ENCODE measurements at regions not wholly inside any gene's neighbourhood (a gene's known extent, or its start where the extent isn't known, plus 50 kb on each side); places are given as distances from the start of the nearest gene placed in this dataset.

DNA sequence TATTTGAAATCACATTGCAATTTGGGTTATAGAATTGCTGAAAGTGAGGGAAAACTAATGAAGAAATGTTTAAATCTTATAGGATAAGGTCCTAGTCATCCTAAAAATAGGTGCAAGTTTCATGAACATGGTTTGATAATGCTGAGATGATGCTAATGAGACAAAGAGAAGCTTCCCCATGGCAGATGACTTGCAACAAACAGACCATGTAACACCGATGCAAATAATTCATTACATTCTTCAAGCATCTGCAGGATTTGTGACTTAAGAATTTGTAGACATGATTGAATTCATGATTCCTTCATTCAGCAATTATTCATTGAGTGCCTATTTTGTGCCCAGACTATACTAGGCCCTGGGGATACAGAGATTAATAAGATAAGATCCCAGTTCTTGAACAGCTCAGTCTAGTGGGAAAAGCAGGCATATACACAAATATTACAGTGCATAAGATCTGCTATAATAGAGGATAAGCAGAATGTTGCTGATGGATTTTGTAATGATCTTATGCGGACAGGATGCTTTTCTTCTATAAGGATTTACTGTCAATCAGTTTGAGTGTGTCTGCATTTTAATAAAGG is 367.9 kb upstream of the GBE1 start (continued):
- TF ChIP-seq, protein P1, sequence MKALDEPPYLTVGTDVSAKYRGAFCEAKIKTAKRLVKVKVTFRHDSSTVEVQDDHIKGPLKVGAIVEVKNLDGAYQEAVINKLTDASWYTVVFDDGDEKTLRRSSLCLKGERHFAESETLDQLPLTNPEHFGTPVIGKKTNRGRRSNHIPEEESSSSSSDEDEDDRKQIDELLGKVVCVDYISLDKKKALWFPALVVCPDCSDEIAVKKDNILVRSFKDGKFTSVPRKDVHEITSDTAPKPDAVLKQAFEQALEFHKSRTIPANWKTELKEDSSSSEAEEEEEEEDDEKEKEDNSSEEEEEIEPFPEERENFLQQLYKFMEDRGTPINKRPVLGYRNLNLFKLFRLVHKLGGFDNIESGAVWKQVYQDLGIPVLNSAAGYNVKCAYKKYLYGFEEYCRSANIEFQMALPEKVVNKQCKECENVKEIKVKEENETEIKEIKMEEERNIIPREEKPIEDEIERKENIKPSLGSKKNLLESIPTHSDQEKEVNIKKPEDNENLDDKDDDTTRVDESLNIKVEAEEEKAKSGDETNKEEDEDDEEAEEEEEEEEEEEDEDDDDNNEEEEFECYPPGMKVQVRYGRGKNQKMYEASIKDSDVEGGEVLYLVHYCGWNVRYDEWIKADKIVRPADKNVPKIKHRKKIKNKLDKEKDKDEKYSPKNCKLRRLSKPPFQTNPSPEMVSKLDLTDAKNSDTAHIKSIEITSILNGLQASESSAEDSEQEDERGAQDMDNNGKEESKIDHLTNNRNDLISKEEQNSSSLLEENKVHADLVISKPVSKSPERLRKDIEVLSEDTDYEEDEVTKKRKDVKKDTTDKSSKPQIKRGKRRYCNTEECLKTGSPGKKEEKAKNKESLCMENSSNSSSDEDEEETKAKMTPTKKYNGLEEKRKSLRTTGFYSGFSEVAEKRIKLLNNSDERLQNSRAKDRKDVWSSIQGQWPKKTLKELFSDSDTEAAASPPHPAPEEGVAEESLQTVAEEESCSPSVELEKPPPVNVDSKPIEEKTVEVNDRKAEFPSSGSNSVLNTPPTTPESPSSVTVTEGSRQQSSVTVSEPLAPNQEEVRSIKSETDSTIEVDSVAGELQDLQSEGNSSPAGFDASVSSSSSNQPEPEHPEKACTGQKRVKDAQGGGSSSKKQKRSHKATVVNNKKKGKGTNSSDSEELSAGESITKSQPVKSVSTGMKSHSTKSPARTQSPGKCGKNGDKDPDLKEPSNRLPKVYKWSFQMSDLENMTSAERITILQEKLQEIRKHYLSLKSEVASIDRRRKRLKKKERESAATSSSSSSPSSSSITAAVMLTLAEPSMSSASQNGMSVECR (CRISPR knock-in tag; IDR thresholded peaks at IDR 0.05): no peak

DNA sequence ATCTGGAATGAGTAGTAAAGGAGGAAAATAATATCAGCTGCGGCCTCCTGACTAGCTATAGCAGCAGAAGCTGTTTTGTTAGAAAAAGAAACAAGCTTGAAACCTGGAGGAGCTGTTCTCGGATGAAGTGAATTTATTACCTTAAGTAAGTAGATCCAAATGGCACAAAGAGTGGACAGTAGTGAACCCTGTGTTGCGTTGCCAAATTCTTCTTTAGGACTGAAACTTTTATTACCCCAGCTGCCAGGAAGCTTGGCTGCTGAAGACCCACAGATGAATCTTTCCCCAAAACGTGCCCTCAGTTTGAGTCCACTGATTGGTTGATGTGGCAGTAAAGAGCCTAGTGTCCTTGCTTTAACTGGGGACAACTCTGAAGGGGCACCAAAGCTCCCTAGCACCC is 366.8 kb upstream of the GBE1 start:
- no peak for FAIRE-seq
- Histone ChIP-seq H3K27ac (ENCODE audit: extremely low read depth, low read depth, low read length) (no peak overlapping the region), H3K27me3 (ENCODE audit: control insufficient read depth in 2 of 2, insufficient read depth in 2 of 2, low read length in 2 of 2) (no peaks in the 10 kb centered on the region), H3K4me3 (no peak overlapping the region), H3K9ac (ENCODE audit: insufficient read depth in 1 of 2, low read depth in 2 of 2, low read length in 2 of 2) (no peak overlapping the region), H3K4me2 (ENCODE audit: insufficient read depth, low read length) (no peak overlapping the region), H3K9me3 (replicated peaks; ENCODE audit: control insufficient read depth, insufficient read depth, low read depth, low read length) (no peaks in the 10 kb centered on the region), H3K36me3 (ENCODE audit: control insufficient read depth, insufficient read depth, low read length) (no peaks in the 10 kb centered on the region), H4K20me1 (replicated peaks; ENCODE audit: control insufficient read depth, insufficient read depth, low read length) (no peaks in the 10 kb centered on the region), H3K79me2 (ENCODE audit: control insufficient read depth, insufficient read depth, low read length) (no peaks in the 10 kb centered on the region), H2AFZ (ENCODE audit: low read depth, low read length) (no peak overlapping the region), H3K9me1 (ENCODE audit: control insufficient read depth, insufficient read depth, low read length) (no peaks in the 10 kb centered on the region), H3K4me1 (replicated peaks in 1 of 2; ENCODE audit: control insufficient read depth in 2 of 2, insufficient read depth in 2 of 2, low read length in 2 of 2) (no peaks in the 10 kb centered on the region)
- POLR2A ChIA-PET: interaction anchor here (0.6 kb wide), 1 partner anchor 591 kb away, joined by 3 read pairs; no protein-coding TSS in a partner anchor
- no peak for DNase-seq (ENCODE audit: extremely low read depth in 1 of 4, low spot score in 3 of 4)
- BruUV-seq (replicated peaks): no TSS peak
- 0% methylated on average over 4 of the region's 4 CpGs for WGBS (ENCODE audit: insufficient coverage, low coverage, missing lambda C conversion rate)
- in situ Hi-C loops (cut with MboI) (loop anchor here (25.0 kb wide), 1 partner anchor 641 kb away; no protein-coding TSS in a partner anchor), intact Hi-C loops (cut with micrococcal nuclease) (no loop called here)
- no peak for ATAC-seq
- CTCF ChIA-PET (ENCODE audit: low intra/inter-chr PET ratio): no interaction called here
- TF ChIP-seq FUS (optimal IDR thresholded peaks at IDR 0.05; ENCODE audit: low read depth, low read length) (no peak), ZNF175 (CRISPR knock-in tag; IDR thresholded peaks at IDR 0.05; ENCODE audit: low read depth) (no peak), ZBED1 (IDR thresholded peaks at IDR 0.05) (no peak), ZNF311 (CRISPR knock-in tag; IDR thresholded peaks at IDR 0.05) (no peak), IFI16 (CRISPR knock-in tag; IDR thresholded peaks at IDR 0.05) (no peak), GTF2F1 (IDR thresholded peaks at IDR 0.05; ENCODE audit: low read depth, low read length) (no peak), FOXM1 (IDR thresholded peaks at IDR 0.05; ENCODE audit: low read depth) (no peak), FOXM1 (CRISPR knock-in tag; IDR thresholded peaks at IDR 0.05; ENCODE audit: low read depth) (no peak), RAD51 (IDR thresholded peaks at IDR 0.05; ENCODE audit: borderline replicate concordance, low read depth) (no peak)
- TF ChIP-seq, protein P2, sequence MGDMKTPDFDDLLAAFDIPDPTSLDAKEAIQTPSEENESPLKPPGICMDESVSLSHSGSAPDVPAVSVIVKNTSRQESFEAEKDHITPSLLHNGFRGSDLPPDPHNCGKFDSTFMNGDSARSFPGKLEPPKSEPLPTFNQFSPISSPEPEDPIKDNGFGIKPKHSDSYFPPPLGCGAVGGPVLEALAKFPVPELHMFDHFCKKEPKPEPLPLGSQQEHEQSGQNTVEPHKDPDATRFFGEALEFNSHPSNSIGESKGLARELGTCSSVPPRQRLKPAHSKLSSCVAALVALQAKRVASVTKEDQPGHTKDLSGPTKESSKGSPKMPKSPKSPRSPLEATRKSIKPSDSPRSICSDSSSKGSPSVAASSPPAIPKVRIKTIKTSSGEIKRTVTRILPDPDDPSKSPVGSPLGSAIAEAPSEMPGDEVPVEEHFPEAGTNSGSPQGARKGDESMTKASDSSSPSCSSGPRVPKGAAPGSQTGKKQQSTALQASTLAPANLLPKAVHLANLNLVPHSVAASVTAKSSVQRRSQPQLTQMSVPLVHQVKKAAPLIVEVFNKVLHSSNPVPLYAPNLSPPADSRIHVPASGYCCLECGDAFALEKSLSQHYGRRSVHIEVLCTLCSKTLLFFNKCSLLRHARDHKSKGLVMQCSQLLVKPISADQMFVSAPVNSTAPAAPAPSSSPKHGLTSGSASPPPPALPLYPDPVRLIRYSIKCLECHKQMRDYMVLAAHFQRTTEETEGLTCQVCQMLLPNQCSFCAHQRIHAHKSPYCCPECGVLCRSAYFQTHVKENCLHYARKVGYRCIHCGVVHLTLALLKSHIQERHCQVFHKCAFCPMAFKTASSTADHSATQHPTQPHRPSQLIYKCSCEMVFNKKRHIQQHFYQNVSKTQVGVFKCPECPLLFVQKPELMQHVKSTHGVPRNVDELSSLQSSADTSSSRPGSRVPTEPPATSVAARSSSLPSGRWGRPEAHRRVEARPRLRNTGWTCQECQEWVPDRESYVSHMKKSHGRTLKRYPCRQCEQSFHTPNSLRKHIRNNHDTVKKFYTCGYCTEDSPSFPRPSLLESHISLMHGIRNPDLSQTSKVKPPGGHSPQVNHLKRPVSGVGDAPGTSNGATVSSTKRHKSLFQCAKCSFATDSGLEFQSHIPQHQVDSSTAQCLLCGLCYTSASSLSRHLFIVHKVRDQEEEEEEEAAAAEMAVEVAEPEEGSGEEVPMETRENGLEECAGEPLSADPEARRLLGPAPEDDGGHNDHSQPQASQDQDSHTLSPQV (IDR thresholded peaks at IDR 0.05): no peak
- TF ChIP-seq, protein P3, sequence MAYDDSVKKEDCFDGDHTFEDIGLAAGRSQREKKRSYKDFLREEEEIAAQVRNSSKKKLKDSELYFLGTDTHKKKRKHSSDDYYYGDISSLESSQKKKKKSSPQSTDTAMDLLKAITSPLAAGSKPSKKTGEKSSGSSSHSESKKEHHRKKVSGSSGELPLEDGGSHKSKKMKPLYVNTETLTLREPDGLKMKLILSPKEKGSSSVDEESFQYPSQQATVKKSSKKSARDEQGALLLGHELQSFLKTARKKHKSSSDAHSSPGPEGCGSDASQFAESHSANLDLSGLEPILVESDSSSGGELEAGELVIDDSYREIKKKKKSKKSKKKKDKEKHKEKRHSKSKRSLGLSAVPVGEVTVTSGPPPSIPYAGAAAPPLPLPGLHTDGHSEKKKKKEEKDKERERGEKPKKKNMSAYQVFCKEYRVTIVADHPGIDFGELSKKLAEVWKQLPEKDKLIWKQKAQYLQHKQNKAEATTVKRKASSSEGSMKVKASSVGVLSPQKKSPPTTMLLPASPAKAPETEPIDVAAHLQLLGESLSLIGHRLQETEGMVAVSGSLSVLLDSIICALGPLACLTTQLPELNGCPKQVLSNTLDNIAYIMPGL (CRISPR knock-in tag; IDR thresholded peaks at IDR 0.05): no peak
